ENCODE measurements at regions not wholly inside any gene's neighbourhood (a gene's known extent, or its start where the extent isn't known, plus 50 kb on each side); places are given as distances from the start of the nearest gene placed in this dataset.
A peak's percentile ranks its signal among the peaks of the same experiment; 100 is the strongest.
"Not testable (repeated sequence)": the region's sequence is repeated elsewhere in the genome, so short reads cannot be mapped to it uniquely, and the experiment has no call there.

DNA sequence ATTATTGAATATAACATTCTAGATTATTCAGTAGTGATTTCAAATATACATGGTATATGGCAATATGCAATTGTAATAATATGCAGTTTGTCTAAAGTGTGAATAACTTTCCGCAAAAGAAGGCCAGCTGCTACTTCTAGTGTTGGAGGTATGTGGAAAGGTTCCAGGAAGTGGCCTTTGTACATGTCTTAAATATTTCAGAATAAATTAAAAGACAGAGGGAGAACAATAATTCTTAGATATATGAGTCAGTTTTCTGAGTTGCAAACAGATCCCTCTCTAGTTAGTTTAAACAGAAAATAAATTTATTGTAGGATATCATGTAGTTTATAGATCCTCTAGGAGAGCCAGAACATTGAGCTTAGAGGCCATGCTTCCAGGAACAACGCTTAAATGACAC, 210.8 kb upstream of the ELL2 start:
- Histone ChIP-seq H3K18ac (ENCODE audit: low read depth in 1 of 2, low read length in 2 of 2) (no peak overlapping the region), H2BK12ac (ENCODE audit: low read length in 2 of 2) (peak overlapping the region in 1 of 2 experiments; percentile 21), H3K27ac (ENCODE audit: low read length, poor library complexity, severe bottlenecking) (no peak overlapping the region), H3K79me1 (replicated peaks; ENCODE audit: low read length, poor library complexity, severe bottlenecking) (no peaks in the 10 kb centered on the region), H3K23ac (ENCODE audit: low read length in 2 of 2) (no peak overlapping the region), H2BK120ac (ENCODE audit: low read depth, low read length) (no peak overlapping the region), H3K9me3 (ENCODE audit: control insufficient read depth, low read length) (no peaks in the 10 kb centered on the region), H3K9ac (ENCODE audit: low read length) (no peak overlapping the region), H2AK5ac (ENCODE audit: low read length, severe bottlenecking) (no peak overlapping the region), H3K4me2 (ENCODE audit: low read length, poor library complexity, severe bottlenecking) (no peak overlapping the region), H4K91ac (ENCODE audit: low read length) (no peak overlapping the region), H3K27me3 (ENCODE audit: control insufficient read depth in 1 of 2, insufficient read depth in 1 of 2, low read length in 2 of 2) (no peaks in the 10 kb centered on the region), H3K4me3 (ENCODE audit: insufficient read depth in 1 of 2, low read depth in 1 of 2, low read length in 2 of 2) (no peak overlapping the region), H3K36me3 (ENCODE audit: control insufficient read depth in 1 of 2, insufficient read depth in 2 of 2, low read depth in 1 of 2, low read length in 2 of 2) (no peaks in the 10 kb centered on the region), H2BK5ac (ENCODE audit: low read depth, low read length, poor library complexity, severe bottlenecking) (no peak overlapping the region), H3K4ac (ENCODE audit: low read depth in 1 of 2, low read length in 2 of 2) (no peak overlapping the region), H2BK15ac (ENCODE audit: low read depth, poor library complexity, severe bottlenecking) (peak overlapping the region; percentile 49), H2AFZ (ENCODE audit: low read depth, low read length) (no peak overlapping the region), H3K4me1 (ENCODE audit: control insufficient read depth, insufficient read depth, low read depth, low read length) (no peaks in the 10 kb centered on the region), H4K8ac (ENCODE audit: low read length) (no peak overlapping the region), H3K14ac (ENCODE audit: low read length in 2 of 2) (no peak overlapping the region)
- DNase-seq, result peak; percentile 10
- WGBS, result 86% methylated on average over 2 of the region's 2 CpGs

DNA sequence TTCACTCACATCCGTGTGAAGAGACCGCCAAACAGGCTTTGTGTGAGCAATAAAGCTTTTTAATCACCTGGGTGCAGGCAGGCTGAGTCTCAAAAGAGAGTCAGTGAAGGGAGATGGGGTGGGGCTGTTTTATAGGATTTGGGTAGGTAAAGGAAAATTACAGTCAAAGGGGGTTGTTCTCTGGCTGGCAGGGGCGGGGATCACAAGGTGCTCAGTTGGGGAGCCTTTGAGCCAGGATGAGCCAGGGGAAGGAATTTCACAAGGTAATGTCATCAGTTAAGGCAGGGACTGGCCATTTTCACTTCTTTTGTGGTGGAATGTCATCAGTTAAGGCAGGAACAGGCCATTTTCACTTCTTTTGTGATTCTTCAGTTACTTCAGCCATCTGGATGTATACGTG, 210.3 kb upstream of the ELL2 start:
- not testable (repeated sequence) for H3K4me3 ChIP-seq (ENCODE audit: insufficient read depth in 1 of 2, low read depth in 1 of 2, low read length in 2 of 2)

DNA sequence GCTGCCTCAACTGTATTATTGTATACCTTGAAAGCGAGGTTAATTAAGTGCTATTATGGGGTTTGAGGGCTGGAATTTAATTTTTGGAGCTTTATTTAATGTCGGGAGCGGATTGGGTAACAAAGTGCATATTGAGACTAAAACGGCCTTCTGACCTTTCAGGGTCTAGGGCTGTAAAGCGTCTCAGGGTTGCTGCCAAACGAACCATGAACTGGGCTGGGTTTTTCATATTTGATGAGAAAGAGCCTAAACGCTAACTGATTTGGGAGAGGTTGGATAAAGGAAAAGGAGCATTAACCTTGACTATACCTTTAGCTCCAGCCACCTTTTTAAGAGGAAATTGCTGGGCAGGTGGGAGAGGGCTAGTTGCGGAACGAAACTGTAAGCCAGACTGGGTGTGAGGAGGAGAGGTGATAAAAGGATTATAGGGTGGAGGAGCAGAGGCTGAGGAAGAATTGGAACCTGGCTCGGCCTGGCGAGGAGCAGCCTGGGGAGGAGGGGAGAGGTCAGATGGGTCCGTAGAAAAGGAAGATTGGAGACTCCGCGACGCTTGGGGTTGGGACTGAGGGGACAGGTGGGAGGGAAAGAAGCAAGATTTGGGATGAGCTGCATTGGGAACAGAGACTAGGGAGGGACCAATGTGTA, 209.0 kb upstream of the ELL2 start:
- H2AK5ac ChIP-seq (ENCODE audit: low read length, severe bottlenecking); H3K79me1 ChIP-seq (replicated peaks; ENCODE audit: low read length, poor library complexity, severe bottlenecking); H2AFZ ChIP-seq (ENCODE audit: low read depth, low read length); H3K23ac ChIP-seq (ENCODE audit: low read length in 2 of 2); H3K27me3 ChIP-seq (ENCODE audit: control insufficient read depth in 1 of 2, insufficient read depth in 1 of 2, low read length in 2 of 2); H3K4me1 ChIP-seq (ENCODE audit: control insufficient read depth, insufficient read depth, low read depth, low read length); H2BK12ac ChIP-seq (ENCODE audit: low read length in 2 of 2); H4K8ac ChIP-seq (ENCODE audit: low read length); H3K27ac ChIP-seq (ENCODE audit: low read length, poor library complexity, severe bottlenecking); H3K4me2 ChIP-seq (ENCODE audit: low read length, poor library complexity, severe bottlenecking); H3K36me3 ChIP-seq (ENCODE audit: control insufficient read depth in 1 of 2, insufficient read depth in 2 of 2, low read depth in 1 of 2, low read length in 2 of 2); H3K4me3 ChIP-seq (ENCODE audit: insufficient read depth in 1 of 2, low read depth in 1 of 2, low read length in 2 of 2); H3K18ac ChIP-seq (ENCODE audit: low read depth in 1 of 2, low read length in 2 of 2); H3K9ac ChIP-seq (ENCODE audit: low read length); H4K91ac ChIP-seq (ENCODE audit: low read length); H2BK5ac ChIP-seq (ENCODE audit: low read depth, low read length, poor library complexity, severe bottlenecking); H3K9me3 ChIP-seq (ENCODE audit: control insufficient read depth, low read length); DNase-seq; H3K4ac ChIP-seq (ENCODE audit: low read depth in 1 of 2, low read length in 2 of 2); H2BK120ac ChIP-seq (ENCODE audit: low read depth, low read length); H3K14ac ChIP-seq (ENCODE audit: low read length in 2 of 2): not testable (repeated sequence)
- H2BK15ac ChIP-seq (ENCODE audit: low read depth, poor library complexity, severe bottlenecking), result peak overlapping the region; percentile 69
- WGBS, result 76% methylated on average over 14 of the region's 15 CpGs

More for the DNA sequence above, 210.3 kb upstream of the ELL2 start:
- not testable (repeated sequence) for H3K4me2 ChIP-seq (ENCODE audit: low read length, poor library complexity, severe bottlenecking); H3K79me1 ChIP-seq (replicated peaks; ENCODE audit: low read length, poor library complexity, severe bottlenecking); H3K18ac ChIP-seq (ENCODE audit: low read depth in 1 of 2, low read length in 2 of 2); H3K4me1 ChIP-seq (ENCODE audit: control insufficient read depth, insufficient read depth, low read depth, low read length); H3K14ac ChIP-seq (ENCODE audit: low read length in 2 of 2); H3K9me3 ChIP-seq (ENCODE audit: control insufficient read depth, low read length); H3K23ac ChIP-seq (ENCODE audit: low read length in 2 of 2); H3K27me3 ChIP-seq (ENCODE audit: control insufficient read depth in 1 of 2, insufficient read depth in 1 of 2, low read length in 2 of 2); H3K9ac ChIP-seq (ENCODE audit: low read length); H2AFZ ChIP-seq (ENCODE audit: low read depth, low read length); H2AK5ac ChIP-seq (ENCODE audit: low read length, severe bottlenecking); H4K91ac ChIP-seq (ENCODE audit: low read length); DNase-seq; H2BK120ac ChIP-seq (ENCODE audit: low read depth, low read length); H4K8ac ChIP-seq (ENCODE audit: low read length); H3K36me3 ChIP-seq (ENCODE audit: control insufficient read depth in 1 of 2, insufficient read depth in 2 of 2, low read depth in 1 of 2, low read length in 2 of 2); H3K4ac ChIP-seq (ENCODE audit: low read depth in 1 of 2, low read length in 2 of 2); H2BK12ac ChIP-seq (ENCODE audit: low read length in 2 of 2); H2BK5ac ChIP-seq (ENCODE audit: low read depth, low read length, poor library complexity, severe bottlenecking); H2BK15ac ChIP-seq (ENCODE audit: low read depth, poor library complexity, severe bottlenecking); H3K27ac ChIP-seq (ENCODE audit: low read length, poor library complexity, severe bottlenecking)
- 79% methylated on average over 4 of the region's 4 CpGs for WGBS

DNA sequence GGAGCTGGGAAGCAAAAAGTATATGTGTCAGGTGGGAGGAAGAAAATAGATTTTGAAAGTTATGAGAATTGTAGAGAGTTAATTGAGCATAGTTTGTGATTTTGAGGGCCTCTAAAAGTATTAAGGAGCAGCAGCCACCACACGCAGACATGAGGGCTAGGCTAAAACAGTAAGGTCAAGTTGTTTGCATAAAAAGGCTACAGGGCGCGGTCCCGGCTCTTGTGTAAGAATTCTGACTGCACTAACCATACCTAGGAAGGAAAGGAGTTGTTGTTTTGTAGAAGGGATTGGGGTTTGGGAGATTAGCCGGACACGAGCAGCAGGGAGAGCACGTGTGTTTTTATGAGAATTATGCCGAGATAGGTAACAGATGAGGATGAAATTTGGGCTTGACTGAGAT, 207.2 kb upstream of the ELL2 start:
- H3K36me3 ChIP-seq (ENCODE audit: control insufficient read depth in 1 of 2, insufficient read depth in 2 of 2, low read depth in 1 of 2, low read length in 2 of 2); H3K23ac ChIP-seq (ENCODE audit: low read length in 2 of 2); H3K79me1 ChIP-seq (replicated peaks; ENCODE audit: low read length, poor library complexity, severe bottlenecking); H3K4ac ChIP-seq (ENCODE audit: low read depth in 1 of 2, low read length in 2 of 2); H2AFZ ChIP-seq (ENCODE audit: low read depth, low read length); H2BK12ac ChIP-seq (ENCODE audit: low read length in 2 of 2); H4K8ac ChIP-seq (ENCODE audit: low read length); H2BK5ac ChIP-seq (ENCODE audit: low read depth, low read length, poor library complexity, severe bottlenecking); H4K91ac ChIP-seq (ENCODE audit: low read length); H2AK5ac ChIP-seq (ENCODE audit: low read length, severe bottlenecking); H2BK15ac ChIP-seq (ENCODE audit: low read depth, poor library complexity, severe bottlenecking); H3K18ac ChIP-seq (ENCODE audit: low read depth in 1 of 2, low read length in 2 of 2); H3K27ac ChIP-seq (ENCODE audit: low read length, poor library complexity, severe bottlenecking); H3K4me3 ChIP-seq (ENCODE audit: insufficient read depth in 1 of 2, low read depth in 1 of 2, low read length in 2 of 2); H2BK120ac ChIP-seq (ENCODE audit: low read depth, low read length); H3K9me3 ChIP-seq (ENCODE audit: control insufficient read depth, low read length); H3K27me3 ChIP-seq (ENCODE audit: control insufficient read depth in 1 of 2, insufficient read depth in 1 of 2, low read length in 2 of 2); H3K4me1 ChIP-seq (ENCODE audit: control insufficient read depth, insufficient read depth, low read depth, low read length); H3K9ac ChIP-seq (ENCODE audit: low read length); DNase-seq; H3K14ac ChIP-seq (ENCODE audit: low read length in 2 of 2); H3K4me2 ChIP-seq (ENCODE audit: low read length, poor library complexity, severe bottlenecking): not testable (repeated sequence)
- WGBS, result 96% methylated on average over 8 of the region's 8 CpGs
